HG03060 (cell line): ENCODE measurements at regions not wholly inside any gene's neighbourhood (a gene's known extent, or its start where the extent isn't known, plus 50 kb on each side); places are given as distances from the start of the nearest gene placed in this dataset.
"Not testable (repeated sequence)": the region's sequence is repeated elsewhere in the genome, so short reads cannot be mapped to it uniquely, and the experiment has no call there.

Experiments used
- ATAC-seq: cut with Tn5 transposase; IDR thresholded peaks from one replicate; pipeline ENCODE4 v1.9.1; 2021; ENCODE audit warnings: low read depth, moderate number of reproducible peaks; ENCODE audit not compliant: unreplicated experiment

DNA sequence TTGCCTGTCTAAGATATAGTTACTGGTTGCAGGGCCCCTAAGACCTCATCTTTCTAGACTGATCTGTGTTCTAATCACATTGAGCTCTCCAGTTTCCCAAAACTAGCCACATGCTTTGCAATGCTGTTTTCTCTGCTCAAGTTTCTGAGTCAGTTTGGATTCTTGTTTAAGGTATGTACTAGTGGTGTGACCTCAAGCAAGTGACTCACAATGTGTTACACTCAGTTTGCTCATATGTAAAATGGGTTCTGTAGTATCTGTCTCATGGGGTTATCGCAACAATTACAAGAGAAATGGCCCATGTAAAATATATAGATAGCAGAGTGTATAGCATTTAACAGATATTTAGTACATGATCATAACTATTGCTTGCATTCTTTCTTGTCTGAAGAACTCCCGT is 153.1 kb upstream of the ELL2 start:
- ATAC-seq, result no peak

DNA sequence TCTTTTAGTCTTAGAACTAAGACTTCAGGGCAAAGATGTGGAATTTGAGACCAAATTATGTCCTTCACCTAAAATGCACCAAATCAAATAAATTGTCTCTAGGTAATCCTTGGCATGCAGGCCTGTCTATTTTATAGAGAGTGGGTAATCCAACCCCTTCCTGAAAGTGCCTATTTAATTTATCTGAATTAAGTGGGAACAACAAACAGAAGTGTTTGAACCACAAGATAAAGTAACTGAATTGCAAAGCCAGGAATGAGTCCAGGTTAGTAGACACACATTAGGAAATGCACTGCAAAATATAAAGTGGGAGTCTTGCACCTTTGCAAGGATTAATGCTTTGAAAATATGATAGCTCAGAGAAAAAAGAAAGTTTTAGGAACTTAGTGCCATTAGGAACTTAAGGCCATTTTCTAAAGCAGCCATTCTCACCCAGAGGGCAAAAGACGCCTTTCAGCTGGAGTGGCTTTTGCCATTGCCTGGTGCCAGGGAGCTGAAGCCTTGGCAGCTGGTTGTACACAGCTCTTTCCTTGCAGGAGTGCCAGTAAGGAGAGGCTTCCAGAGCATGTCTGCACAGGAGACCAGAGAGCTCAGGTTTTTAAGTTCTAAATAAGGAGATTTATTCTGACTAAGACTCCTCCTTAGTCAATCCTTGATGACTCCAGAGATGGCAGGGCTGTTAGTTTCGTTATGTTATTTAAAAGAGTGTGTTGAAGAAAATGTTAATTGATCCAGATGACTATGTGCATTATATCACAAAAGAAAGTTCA is 151.7 kb upstream of the ELL2 start:
- ATAC-seq, result no peak

DNA sequence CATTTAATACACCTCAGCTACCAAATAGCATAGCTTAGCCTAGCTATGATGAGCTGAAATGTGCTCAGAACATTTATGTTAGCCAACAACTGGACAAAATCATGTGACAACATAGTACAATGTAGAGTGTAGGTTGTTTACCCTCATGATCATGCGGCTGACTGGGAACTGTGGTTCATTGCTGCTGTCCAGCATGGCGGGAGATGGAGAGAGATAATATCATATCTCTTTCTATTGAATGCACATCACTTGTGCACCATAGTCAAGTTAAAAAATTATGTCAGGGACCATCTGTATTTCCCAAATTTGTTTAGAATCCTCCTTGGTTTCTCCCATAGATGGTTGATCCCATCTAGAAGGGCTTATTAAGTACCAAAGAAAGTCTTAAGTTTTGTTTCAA is 151.1 kb upstream of the ELL2 start:
- ATAC-seq, result no peak

DNA sequence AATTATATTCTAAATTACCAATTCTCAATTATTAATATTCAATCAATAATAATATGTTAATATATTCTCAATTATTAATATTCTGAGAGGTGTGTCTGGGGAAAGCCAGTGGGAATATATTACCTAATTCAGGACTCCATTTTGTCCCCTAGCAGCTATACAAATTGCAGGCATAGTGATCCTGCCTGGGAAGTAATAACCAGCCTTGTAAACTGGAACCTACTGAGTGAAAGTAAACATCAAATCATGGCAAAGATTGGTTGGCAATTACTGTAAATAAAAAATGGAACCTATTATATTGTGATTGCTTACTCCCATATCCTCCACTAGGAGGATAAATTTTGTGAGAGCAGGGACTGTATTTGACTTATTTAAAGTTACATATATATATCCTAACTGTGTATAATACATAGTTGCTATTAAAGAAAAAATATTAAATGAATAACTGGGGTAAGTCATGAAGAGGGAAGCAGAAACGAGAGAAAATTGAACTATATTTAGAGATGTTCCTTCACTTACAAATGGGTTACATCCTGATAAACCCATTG is 150.5 kb upstream of the ELL2 start:
- no peak for ATAC-seq

DNA sequence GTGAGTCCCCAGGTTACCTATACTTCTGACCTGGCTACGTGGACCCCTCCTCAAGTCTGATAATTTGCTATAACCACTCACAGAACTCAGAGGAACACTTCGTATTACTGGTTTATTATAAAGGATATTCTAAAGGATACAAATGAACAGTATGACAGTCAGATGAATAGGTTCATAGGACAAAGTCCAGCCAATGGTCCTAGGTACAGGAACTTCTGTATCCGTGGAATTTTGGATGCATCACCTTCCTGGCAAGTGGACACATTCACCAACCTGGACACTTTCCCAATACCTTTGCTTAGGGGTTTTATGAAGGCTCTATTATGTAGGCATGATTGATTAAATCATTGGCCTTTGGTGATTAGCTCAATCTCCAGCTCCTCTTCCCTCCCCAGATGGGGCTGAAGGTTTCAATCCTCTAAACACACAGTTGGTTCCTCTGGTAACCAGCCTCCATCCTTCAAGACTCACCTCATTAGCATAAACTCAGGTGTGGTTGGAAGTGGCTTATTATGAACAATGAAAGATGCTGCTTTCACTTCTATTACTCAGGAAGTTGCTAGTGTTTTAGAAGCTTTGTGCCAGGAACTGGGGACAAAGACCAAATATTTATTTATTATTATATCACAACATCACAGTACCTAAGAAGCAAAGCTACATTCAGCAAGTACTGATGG is 149.6 kb upstream of the ELL2 start:
- ATAC-seq, result no peak

DNA sequence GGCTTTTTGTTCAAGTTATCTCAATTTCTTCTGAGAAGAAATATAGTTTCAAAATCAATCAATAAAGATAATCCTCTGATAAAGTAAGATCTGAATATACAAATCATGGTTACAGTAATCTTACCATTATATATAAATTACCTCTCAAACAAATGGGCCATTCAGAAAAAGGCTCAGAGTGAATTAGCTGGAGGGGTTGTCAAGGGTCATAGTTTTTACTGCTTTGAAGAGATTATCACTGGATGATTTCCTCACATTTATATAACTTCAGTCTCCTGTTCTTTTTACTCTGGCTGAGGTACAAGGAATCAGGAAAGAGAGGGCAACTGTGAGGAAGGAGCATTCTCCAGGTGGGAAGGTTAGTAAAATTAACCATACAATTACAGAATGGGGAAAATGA is 148.6 kb upstream of the ELL2 start:
- ATAC-seq, result no peak

DNA sequence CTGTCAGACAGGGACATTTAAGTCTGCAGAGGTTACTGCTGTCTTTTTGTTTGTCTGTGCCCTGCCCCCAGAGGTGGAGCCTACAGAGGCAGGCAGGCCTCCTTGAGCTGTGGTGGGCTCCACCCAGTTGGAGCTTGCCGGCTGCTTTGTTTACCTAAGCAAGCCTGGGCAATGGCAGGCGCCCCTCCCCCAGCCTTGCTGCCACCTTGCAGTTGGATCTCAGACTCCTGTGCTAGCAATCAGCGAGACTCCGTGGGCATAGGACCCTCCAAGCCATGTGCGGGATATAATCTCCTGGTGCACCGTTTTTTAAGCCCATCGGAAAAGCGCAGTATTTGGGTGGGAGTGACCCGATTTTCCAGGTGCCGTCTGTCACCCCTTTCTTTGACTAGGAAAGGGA is 147.0 kb upstream of the ELL2 start:
- ATAC-seq, result not testable (repeated sequence)

DNA sequence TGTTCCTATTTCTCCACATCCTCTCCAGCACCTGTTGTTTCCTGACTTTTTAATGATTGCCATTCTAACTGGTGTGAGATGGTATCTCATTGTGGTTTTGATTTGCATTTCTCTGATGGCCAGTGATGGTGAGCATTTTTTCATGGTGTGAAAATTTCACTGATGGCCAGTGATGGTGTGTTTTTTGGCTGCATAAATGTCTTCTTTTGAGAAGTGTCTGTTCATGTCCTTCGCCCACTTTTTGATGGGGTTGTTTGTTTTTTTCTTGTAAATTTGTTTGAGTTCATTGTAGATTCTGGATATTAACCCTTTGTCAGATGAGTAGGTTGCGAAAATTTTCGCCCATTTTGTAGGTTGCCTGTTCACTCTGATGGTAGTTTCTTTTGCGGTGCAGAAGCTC is 142.2 kb upstream of the ELL2 start:
- not testable (repeated sequence) for ATAC-seq

DNA sequence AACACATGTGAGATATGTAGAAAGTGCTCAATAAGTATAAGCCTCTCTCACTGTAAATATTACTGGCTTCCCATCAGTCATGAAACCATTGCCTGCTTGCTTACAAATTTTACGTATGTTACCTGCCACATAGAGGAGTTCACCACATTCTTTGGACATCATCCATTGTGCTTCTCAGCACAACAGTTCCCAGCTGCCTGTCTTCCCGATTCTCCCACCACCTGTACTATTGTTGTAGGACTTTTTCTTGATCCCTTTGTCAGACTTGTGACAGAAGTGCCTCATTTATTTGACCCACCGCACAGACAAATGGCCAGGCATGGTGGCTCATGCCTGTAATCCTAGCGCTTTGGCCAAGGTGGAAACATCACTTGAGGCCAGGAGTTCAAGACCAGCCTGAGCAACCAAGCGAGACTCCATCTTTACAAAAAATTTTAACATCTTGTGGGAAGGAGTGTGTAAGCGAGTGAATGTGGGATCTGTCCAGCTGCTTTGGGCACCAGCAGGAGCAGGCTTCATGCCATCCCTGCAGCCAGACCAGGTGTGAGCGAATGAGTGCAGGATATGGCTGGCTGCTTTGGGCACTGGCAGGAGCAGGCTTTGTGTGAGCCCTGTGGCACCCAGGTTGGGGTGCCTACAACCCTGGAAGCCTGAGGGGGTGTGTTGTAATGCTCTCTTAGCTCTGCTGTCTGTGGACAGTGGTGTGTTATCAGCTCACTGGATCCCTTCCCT is 139.9 kb upstream of the ELL2 start:
- ATAC-seq, result no peak

DNA sequence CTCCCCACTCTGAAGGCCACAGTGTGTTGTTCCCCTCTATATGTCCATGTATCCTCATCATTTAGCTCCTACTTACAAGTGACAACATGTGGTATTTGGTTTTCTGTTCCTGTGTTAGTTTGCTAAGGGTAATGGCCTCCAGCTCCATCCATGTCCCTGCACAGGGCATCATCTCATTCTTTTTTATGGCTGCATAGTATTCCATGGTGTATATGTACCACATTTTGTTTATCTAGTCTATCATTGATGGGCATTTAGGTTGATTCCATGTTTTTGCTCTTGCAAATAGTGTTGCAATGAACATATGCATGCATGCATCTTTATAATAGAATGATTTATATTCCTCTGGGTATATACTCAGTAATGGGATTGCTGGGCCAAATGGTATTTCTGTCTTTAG is 135.8 kb upstream of the ELL2 start:
- not testable (repeated sequence) for ATAC-seq

DNA sequence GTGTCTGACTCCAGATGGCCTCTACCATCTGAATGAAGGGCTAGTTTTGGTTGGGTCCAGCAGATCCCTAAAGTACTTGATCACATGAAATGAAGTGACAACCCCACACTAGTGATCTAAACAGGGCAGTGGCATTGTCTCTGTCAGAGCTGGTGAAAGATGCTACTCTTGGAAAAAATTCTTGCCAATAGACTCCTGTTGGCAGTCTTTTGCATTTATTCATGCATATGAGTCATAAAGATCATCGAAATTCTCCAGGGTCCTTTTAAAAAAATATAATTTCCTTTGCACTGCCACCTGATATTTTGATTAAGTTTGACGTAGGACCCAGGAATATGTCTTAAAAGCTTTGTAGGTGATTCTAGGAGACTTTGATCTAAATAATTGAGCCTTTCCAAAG is 135.1 kb upstream of the ELL2 start:
- no peak for ATAC-seq

DNA sequence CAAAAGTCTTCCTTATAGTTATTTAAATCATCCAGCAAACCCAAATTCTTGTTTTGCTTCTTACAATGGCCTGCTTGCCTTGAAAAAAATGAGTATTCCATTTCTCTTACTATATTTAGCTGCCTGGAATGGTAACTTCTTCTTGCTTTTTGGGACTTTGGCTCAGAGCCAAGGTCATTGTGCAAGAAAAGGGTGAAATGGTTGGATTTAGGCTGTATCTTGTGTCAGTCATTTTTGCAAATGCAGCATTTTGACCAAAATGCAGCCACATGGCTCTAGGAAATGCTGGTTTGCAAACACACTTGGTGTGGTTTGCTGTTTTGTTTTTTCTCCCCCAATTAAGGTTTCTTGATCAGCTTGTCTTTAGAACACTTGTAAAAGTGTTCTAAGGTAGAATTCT is 133.3 kb upstream of the ELL2 start:
- no peak for ATAC-seq

DNA sequence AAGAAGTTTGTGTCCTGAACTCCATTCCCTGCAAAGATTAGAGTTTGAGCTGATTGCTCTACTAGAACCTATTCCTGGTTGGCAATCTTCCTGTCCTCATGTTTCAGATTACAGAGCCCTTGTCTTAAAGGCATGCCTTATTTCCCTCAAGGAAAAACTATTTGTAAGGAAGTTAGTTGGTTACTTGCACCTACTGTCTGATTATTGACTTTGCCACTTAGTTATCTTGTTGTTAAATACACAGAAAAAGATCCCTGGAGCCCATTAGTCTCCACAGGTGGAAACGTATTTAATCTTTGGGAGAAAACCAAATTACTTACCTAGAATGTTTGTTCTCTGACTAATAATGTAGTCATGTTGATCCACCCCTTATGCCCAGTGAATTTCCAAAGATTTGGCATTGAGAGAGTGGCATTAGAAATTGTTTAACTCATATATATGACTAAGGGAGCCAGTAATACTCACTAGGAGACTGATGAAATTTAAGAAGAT is 132.3 kb upstream of the ELL2 start:
- ATAC-seq, result no peak

DNA sequence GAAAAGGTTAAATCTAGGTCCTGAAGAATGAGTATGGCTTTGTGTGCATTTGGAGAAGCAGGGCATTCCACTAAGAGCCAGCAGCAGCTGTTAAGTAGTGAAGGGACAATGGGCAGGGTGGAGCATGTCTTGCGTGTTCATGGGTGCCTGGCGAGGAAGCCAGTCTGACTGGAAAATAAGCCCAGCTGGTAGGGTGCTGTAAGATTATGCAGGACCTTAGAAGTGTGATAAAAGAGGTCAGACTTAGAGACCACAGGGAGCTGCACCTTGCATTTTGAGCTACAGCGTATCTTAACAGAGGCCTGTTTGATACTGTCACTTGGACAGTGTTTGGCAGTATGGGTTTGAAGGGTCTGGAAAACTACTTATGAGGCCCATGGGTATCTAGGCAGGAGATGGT is 131.7 kb upstream of the ELL2 start:
- no peak for ATAC-seq

DNA sequence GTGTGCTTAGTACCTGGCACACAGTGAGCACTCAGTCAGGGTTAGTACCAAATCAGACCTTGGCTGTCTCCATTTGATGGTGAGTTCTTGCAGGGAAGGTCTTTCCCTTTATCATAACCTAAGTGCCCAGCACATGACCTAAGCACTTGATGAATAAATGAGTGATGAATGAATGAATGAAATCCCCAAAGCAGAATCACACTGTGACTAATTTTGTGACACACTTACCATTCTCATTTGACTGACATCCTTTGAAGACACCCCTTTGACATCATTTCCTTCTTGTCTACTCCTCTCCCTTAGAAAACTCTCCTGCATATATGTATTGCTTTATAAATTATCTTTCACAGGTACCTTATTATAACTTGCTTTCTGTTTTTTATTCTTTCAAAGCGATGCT is 130.2 kb upstream of the ELL2 start:
- no peak for ATAC-seq

DNA sequence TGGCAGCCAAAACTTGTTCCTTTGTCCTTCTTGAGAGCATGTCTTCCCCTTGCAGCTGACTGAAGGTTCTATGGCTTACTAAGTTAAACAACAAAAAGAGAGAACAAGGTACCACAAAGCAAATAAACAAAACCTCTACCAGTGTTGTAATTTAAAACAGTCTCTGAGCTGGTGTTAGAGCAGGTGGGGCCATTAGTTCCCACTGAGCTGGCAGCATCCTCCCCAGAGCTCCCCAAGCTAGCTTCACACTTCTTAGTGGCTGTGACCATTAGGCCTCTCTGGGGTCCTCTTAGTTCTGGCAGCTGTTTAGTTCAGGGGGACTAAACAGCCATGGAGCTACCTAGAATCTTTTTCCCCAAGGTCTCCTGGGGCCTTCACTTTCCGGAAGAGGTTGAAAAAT is 128.6 kb upstream of the ELL2 start:
- ATAC-seq, result no peak

DNA sequence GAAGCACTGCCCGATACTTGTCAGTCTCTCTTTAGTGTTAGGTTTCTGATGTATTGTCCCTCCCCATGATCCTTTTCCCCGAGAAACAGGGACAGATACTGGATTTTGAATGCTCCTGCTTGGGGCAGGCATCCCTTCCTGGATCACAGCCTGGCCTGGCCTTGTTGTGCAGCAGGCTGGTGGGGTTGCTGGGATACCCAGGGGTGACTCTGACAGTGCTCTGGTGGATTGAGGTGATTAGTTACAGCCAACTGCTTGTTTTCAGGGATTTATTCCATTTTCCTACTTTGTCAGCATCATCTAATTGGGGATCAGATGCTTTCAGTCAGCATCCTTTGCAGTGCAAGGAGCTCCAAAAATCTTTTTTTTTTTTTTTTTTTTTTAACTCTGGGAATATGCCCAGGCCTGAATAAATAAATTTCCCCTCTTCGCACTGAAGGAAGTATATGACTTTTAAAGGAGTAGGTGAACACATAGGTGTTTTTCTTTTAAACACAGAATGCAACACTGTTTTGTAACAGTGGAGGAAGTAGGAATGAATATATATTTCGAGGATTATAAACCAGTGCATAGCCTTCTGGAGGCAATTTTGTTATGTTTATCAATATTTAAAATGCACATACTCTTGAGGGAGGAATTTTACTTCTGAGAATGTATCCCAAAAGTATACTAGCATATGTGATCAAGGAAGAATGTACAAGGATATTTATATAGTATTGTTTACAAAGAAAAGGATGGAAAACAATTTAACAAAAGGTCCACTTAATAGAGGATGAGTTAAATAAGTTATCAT is 127.3 kb upstream of the ELL2 start:
- ATAC-seq, result no peak

DNA sequence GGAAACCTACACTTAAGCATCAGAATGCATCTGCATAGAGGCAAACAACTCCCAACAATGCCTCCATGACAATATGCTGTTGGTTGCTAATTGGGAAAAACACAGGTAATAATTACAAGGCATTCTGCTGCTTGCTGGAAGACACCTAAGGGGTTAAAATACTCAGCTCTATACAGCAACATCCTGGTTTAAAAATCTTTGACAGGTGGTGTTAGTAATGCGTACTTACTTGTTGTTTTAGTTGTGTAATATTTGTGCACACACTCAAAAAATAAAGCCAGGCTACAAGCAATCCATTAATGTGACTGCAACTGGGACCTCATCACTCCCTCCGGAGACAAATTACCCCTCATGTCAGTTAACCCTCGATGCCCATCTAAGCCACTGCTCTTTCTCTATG is 126.3 kb upstream of the ELL2 start:
- ATAC-seq, result no peak

DNA sequence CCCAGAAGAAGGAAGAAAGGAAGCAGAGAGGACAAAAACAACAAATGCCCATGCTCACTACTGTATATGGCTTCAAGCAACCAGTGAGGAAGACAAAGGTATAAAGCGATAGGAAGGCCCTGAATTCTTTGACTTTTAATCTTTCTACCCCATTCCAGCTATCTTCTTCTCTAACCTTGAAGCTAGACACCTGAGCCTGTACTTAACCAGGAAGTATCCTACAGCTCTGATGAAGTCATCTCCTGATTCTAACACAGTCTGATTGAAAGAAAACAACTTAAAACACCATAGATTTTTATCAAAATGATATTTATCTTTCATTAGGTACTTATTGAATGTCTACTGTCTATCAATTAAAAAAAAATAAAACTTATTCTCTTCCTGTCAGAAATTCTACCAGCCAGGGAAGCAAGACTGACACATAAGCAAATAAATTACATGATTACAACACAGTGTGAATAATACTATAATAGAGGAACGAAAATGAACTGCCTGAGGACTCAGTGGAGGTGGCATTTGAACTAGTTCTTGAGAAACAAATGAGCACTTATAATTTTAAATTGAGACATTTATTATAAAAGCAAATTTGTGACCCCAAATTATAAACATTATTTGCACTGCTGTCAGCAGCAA is 123.3 kb upstream of the ELL2 start:
- ATAC-seq, result no peak

DNA sequence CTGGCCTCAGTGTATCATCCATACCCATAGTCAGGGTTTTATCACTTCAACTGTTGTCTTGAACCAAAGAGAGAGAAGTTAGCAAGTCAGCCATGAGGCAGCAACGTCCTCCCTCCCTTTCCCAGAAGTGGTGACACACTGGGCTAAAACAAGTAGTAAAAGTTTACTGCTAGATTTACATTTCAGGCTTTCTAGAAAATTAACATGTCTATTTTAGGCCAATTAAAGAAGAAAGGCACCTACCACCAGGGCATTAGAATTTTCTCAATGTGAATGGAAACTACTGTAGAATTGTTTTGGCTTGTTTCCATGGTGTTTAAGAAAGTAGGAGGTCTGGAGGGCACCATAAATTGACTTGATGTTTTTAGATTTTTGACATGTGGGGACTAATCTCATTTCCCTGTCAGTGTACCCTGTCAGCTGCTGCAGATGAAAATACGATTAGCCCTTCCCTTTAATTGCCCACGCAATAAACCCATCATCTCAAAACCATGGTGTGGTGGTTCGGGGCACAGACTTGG is 121.8 kb upstream of the ELL2 start:
- ATAC-seq, result no peak
